HG03196 (cell line): ENCODE measurements at regions not wholly inside any gene's neighbourhood (a gene's known extent, or its start where the extent isn't known, plus 50 kb on each side); places are given as distances from the start of the nearest gene placed in this dataset.

Experiments
- ATAC-seq: cut with Tn5 transposase; IDR thresholded peaks from one replicate; pipeline ENCODE4 v1.9.1; 2021; ENCODE audit not compliant: unreplicated experiment

DNA sequence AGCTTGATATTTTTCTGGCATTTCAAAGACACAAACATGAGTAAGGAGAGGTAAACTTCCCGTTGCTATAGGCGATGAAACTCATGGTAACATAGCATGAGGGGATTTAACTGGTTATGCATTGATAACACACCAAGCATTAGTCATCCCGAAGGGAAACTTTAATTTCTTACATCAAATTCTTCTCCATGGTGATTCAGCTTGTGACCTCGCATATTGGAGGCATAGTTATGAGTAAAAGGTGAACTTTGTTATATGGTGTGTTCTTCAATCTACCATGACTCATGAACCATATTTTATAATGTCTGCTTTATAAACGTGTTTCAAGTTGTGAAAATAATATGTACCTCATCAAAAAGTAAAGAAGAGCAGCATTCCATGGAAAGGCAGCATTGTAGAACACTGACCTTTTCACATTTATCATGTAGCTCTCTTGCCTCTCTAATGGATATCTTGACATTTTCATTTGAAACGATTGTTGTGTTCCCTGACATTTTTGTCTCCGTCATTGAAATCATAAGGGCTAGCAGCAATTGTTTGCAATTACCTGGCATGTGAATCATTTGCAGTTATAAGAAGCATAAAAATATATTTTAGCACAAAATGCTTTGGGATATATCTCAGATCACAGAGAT, 491.8 kb downstream of the ANXA1 start:
- no peak for ATAC-seq

DNA sequence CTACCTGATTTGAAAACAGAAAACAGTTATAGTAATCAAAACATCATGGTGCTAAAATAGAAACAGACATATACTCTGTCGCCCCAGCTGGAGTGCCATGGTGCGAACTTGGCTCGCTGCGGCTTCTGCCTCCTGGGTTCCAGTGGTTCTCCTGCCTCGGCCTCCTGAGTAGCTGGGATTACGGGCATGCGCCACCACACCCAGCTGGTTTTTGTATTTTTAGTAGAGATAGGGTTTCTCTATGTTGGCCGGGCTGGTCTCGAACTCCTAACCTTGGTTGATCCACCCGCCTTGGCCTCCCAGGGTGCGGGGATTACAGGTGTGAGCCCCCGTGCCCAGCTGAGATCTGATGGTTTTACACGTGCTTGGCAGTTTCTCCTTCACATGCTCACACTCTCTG, 495.9 kb downstream of the ANXA1 start:
- ATAC-seq, result no peak

DNA sequence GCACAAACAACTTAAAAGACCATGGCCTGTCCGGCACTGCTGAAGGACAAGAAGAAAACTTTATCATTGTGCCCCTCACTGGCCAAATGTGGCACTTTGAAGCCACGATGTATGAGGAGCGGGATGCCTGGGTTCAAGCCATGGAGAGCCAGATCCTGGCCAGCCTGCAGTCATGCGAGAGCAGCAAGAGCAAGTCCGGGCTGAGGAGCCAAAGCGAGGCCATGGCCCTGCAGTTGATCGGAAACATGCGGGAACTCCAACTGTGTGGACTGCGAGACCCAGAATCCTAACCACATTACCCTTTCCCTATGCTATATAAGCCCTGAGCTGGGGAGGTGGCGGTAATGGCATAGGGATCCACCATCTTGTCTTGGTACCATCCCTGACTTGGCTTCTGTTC, 497.9 kb downstream of the ANXA1 start:
- no peak for ATAC-seq

DNA sequence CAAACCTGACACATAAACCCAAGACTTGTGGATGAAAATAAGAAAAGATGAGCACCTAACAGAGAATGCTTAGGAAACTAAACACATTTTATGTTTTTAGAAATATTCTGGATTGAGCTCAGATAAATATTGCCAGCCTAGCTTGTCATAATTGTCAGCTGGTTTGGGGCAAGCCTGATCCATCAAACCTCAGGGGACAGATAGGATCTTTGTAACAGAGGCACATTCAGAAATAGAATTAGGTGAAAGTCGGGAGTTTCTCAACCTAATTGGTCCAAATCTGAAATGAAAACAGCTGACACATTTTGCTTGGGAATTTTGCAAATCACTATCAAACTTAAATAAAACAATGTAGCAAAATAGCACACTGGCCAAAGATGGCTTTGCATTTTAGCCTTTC, 503.7 kb downstream of the ANXA1 start:
- no peak for ATAC-seq

DNA sequence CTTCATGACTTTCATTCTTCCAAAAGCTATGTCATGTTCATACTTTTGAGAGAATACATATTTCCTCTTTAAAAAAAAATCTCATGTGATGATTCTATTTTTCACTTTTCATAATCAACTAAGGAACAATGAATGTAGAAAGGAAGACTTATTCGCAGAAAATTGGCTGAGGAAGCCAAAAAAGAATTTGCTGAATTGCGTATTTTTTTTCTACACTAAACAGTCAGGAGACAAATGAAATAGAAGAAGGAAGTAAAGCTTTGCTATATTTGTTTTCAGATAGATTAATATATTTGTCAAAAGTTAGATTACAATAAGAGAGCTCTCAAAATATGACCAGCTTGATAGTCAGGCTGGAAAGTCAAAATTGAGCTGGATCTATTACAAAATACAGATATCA, 504.2 kb downstream of the ANXA1 start:
- no peak for ATAC-seq

DNA sequence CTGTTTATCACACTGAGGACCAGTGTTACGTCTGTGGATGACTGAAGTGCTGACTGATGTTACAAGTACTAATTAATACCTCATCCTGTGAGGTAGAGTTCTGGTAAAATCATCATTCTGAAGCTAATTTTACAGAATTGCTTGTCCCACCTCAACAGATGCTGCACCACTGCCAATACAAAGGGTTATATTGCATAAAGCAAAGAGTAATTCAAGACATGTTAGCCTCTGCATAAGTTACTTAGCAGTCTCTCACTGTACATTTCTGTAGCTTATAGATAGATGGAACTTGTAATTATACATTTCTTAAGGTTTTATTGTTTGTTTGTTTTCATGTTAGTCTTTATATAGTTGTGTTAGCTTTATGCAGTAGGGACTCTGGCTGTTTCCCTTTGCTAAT, 513.6 kb downstream of the ANXA1 start:
- no peak for ATAC-seq

DNA sequence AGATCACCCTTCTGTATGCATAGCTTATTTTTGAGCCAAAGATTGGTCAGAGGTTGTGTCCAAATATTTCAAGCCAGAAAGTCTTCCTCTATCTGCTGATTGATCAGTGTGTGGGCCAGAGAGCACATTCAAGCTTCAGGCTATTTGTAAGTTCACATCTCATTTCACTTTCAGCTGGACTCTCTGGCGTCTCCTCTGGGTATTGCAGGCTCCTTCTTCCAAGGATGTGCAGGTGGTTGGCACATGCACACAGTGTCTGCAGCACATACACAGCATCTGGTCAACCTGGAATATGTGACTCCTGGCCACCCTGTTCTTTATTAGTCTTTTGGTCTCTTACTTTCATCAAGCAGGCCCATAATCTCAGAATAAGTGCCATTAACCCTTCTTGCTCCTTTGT, 516.1 kb downstream of the ANXA1 start:
- no peak for ATAC-seq

DNA sequence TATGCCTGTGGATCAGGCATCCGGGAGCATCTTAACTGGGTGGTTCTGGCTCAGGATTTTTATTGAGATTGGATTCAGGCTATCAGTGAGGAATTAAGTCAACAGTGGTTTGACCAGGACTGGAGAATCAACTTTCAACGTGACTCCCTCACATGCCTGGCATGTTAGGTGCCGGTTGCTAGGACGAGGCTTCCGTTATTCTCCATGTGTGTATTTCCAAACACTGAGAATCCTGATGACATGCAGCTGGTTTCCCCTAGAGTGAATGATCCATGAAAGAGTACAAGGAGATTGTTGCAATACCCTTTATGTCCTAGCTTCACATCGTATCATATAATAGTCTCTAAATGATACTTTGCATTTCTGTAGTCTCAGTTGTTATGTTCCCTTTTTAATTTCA, 529.2 kb downstream of the ANXA1 start:
- no peak for ATAC-seq

DNA sequence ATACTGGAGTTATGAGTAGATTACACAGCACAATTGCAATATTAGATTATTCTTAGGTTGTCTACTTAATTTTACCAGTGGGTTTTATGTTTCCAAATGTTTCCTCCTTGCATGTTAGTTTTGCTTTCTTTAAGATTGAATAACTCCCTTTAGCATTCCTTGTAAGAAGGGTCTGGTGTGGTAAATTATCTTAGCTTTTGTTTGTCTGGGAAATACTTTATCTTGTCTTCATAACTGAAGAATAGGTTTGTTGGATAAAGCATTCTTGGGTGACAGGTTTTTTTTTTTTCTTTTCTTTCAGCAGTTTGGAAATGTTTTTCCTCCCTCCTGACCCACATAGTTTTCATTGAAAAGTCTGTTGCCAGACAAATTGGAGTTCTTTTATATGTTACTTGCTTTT, 531.1 kb downstream of the ANXA1 start:
- ATAC-seq, result no peak

DNA sequence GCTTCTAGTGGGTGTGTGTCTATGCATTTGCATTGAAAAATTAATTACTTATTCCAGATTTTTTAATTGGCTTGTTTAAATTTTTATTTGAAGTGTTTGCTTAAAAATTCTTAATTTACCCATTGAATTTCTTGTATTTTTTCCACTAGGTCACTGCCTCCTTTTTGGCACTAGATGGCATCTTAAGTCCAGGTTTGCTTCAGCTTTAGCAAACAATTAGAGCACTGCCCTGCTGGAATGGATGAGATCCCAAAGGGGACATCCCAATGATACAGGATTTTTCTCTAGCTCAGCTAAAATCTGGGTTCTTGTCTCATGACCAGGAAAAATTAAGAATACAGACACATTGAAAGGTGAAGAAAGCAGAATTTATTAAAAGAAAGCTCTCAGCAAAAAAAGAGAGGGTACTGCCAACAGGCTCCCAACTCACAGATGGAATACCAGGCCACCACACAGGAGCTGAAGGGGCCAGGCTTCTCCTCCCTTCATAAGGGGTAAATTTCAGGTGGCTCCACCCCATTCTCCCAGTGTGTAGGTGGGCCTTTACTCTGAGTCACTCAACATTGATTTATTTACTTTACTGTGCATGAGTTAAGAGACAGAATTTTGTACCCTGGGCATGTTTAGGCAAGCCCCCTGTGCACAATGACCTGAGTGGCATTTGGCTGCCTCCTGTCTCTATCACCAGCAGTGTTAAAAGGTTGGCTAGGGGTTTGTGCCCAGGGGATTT, 532.4 kb downstream of the ANXA1 start:
- ATAC-seq, result peak; percentile 58

DNA sequence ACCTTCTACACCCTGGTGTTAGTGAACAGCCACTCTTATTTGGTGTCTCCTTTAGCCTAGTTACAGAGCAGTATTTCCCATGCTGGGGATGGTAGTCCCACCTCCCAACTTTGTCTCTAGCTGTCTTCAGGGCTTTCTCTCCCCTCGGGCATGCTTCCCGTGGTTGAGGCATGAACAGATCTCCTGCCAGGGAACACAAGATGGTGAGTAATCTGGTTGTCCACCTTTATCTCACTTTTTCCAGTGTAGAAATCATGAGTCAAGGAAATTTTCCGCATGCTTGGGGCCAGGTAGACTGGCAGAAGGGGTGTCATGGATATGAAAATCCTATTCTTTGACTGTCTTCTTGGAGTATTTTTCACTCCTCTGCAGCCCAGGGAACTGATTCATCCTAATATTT, 532.9 kb downstream of the ANXA1 start:
- ATAC-seq, result no peak

DNA sequence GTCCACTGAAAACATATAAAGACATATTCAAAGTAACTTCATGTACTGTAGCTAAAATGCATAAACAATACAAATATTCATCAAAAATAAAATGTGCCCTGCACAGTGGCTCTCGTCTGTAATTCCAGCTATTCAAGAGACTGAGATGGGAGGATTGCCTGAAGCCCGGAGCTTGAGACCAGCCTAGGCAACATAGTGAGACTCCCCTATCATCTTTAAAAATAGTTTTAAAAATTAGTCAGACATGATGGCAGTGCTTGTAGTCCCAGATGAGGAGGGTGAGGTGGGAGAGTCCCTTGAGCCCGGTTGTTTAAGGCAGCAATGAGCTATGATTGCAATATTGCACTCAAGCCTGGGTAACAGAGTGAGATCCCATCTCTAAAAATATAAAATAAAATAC, 534.1 kb downstream of the ANXA1 start:
- no peak for ATAC-seq

DNA sequence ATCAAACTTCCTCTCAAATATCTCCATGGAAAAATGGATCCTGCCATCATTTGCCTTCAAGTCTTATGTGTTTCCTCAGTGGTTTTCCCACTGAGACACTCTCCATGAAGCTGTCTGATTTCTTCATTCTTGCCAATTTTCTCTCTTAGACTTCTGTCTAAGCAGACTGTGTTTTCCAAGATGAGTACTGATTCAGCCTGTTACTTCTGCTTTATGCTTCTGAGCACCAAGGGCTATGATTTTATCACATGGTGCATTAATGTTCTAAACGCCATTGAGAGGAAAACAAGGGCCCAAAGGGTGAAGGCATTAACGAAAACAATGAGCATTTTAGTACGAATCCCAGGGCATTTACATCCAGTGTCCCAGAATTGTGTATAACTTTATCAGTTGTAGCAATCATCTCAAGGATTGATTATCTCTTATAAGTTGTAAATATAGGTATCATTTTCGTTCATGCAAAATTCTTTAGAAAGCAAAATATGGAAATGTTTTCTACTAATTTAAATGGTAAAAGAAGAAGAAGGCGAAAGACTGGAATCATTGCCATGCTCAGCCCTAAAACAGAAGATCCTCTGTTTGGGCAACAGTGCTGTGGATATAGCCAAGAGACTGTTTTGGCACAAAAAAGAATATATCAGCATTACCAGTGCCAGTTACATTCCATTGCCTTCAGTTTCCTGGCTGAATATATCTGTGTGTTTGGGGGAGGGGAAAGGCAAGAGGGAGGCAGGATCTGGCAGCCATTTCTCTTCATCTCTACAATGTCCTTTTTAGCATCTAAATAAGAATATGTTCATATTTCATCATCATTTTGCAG, 537.6 kb downstream of the ANXA1 start:
- no peak for ATAC-seq

DNA sequence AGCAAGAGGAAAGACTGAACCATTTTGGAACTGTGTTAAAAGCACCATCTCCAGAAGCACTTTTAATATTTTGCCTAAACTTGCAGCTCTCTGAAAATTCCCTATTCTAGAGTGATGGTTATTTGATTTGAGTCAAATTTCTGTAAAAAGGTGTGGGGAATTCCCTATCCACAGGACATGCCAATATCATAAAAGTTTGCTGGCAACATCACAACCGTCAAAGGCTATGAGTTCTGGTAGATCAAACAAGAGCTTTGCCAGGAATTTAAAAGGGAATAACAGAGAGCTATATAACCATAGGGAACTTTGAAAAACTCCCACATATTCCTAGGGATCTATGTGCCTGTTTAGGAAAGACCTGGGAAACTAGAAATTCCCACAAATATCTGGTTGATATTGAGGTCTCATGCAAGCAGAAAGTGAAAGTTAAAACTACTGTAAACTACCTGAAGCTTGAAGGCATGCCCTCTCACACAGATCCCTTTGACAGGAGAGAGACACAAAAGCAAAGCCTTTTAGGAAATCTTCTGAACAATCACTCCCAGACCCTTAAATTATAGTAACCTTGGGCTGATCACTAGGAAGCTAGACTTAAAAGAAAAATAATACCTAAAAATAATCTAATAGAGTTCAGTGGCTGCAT, 549.9 kb downstream of the ANXA1 start:
- no peak for ATAC-seq

DNA sequence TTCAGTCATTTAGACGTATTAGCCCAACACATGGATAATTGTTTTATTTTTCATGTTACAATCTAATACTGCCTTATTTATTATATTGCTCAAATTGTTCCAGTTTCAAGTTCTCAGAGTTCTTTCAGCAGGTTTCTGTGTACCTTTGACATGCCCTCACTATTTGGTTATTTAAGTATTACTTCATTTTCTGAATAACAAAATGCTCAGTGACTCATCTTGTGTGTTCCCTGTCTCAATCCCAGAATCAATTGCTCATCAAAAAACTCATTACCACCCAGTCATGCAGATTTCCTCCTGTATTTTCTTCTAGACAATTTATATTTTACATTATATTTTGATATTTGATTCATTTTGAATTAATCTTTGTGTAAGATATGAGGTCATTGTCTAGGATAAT, 562.6 kb downstream of the ANXA1 start:
- no peak for ATAC-seq

DNA sequence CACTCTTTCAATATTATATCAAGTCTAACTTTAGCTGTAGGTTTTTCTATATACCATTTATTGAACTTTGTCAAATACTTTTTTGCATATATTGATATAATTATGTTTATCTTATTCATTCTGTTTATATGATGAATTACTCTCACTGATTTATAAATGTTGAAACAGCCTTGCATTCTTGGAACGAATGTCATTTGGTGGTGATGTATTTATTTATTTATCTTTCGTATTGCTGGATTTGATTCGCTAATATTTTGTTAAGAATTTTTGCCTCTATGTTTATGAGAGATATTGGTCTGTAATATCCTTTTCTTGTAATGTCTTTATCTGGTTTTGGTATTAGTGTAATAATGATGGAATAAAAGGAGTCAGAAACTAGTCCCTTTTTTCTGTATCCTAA, 563.9 kb downstream of the ANXA1 start:
- no peak for ATAC-seq

DNA sequence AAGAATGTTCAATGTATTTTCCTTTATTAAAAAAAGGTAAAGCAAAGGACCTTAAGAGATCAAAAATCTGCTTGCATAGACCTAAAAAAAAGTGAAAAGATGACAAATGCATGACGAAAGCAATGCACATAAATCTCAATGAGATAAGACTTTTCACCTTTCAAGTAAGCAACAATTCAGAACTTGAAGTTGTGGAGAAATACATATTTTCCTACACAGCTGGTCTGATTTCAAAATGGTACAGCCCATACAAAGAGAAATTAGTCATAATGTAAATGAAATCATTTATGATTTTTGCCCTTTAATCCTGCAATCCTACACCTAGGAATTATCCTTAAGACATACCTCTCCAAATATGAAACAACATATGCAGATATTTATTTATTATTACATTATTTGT, 568.0 kb downstream of the ANXA1 start:
- ATAC-seq, result no peak

DNA sequence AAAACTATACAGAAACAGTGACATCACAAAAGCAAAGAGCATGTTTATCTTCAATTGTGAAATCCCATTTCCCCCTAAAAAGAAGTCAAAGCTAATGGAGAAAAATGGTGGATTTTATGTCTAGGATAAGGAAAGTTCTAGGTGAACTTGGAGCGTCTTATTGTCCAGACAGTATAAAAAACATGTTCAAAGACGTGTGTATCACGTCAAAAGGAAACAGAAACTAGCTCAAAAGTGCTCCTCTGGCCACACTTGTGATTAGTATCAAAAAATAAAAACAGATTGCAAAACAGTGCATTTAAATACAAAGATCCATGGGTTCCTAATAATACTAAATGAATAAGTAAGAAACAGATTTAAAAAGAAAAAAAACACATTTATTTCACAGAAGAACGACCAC, 568.9 kb downstream of the ANXA1 start:
- no peak for ATAC-seq

DNA sequence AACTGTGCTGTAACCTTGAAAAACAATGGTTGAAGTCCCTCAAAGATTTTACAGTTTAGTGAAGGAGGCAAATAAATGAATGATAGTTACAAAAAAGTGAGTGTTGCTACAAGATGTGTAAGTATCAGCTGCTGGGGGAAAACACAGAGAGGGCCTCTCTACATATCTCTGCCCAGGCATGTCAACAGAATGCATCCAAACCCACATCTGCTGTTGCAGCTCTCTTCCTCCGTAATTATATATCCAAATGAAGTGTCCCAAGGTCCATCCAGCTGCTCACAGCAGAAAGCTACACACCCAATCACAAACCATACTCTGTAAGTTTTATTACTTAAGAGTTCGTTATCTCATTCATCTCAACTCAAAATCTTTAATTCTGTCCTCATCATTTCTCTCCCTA, 584.6 kb downstream of the ANXA1 start:
- ATAC-seq, result no peak

DNA sequence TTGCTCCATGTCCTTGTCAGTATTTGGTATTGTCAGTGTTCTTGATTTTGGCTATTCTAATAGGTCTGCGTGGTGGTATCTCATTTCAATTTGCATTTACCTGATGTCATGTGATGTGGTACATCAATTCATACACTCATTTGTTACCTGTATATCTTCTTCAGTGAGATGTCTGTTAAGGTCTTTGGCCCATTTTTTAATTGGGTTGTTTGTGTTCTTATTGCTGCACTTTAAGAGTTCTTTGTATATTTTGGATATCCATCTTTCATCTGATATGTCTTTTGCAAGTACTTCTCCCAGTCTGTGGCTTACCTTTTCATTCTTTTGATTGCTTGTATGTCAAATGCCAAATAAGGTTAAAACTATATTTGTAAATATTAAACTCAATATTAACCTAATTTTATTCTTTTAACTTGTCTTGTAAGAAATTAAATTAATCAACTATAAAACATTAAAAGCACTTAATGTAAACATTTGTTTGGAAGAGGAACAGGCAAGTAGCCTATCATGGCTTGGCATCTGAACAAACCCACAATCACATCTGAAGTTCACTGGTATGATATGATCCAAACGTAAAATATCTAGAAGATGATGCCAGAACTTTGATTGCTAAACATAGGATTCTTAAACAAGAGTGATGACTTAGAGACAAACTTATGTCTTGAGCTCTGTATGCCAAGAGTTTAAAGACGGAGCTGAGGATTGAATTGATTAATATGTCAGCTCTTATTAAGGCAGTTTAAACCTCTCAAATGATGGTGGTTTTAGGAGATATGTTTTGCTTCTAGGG, 587.3 kb downstream of the ANXA1 start:
- no peak for ATAC-seq

DNA sequence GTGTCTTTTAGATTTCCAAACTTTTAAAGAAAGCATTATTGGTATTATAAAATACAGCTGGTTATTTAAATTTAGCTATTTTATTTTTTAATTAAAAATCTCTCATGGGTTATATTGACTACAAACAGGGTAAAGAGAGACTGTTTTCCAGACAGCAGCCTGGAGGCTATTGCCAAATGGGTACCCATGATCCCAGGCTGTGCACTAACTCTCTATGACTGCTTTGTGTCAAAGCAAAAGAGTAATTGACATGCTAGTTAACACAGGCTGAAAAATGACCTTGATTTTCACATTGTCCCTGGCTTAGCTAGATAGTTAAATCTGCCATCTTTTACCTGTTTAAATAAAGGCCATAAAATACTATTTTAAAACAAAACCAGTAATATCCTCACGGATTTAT, 589.7 kb downstream of the ANXA1 start:
- ATAC-seq, result no peak
